HG03342 (cell line): ENCODE measurements at regions not wholly inside any gene's neighbourhood (a gene's known extent, or its start where the extent isn't known, plus 50 kb on each side); places are given as distances from the start of the nearest gene placed in this dataset.

ENCODE experiments used
- ATAC-seq: cut with Tn5 transposase; IDR thresholded peaks from one replicate; pipeline ENCODE4 v1.9.1; 2021; ENCODE audit warnings: mild to moderate bottlenecking, moderate library complexity; ENCODE audit not compliant: unreplicated experiment

DNA sequence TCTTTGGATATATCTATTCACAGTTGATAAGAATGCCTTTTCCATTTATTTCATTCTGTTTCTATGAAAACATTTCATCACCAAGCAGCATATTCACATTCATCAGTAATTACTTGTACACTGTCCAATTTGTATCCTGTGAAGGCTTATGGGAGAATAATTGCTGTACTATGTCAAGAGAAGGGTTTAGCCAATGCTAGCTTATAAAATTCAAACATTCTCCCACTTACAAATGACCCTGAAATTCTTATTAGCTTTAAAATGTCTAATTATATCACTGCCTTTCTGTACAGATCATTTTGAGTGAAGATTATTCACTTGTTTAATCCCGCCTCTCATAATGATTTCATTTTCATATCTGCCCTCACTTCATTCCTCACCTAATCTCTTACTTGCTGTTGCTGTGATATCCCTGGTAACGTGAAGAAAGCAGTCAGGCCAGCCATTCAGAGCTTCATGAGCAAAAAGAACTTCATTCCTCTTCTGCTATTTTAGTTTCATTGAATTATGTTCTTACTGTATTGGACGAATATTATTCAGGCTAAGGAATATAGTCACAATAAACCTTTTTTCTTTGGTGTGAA, 778.7 kb downstream of the OLFM4 start:
- ATAC-seq, result no peak

DNA sequence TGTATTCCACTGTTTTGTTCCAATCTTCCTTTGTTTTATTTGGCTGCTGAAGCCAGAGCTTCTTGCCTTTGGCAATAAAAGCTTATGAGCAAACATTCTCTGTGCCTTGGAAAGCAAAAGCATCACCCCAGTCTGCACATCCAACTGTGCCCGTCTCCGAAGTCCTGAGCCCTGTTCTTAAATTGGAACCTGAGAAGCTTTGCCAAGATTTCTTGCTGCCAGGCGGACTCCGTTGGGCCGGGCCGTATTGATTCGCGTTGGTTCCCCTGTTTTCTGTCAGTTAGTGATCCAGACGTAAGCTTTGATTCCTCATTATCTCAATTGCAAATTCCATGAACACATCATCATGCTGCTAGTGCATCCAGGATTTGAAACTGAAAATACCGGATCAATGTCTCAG, 793.0 kb downstream of the OLFM4 start:
- no peak for ATAC-seq

DNA sequence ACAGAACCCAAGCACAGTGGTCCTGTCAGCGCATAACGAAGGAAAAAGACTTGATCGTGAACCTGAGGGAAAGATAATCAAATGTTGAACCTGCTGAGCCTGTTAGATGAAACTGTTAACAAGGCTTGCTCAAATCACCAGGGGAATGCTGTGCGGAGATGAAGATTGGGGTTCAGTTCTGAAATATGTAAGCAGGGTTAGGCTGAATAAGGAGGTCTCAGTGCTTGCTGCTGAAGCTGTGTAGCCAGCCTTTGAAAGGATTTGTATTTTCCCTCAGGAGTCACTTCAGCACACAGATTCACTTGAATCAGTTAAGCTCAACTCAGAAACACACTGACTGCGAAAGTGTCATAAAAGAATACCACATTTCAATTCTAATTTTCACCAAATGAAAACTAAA, 793.5 kb downstream of the OLFM4 start:
- no peak for ATAC-seq

DNA sequence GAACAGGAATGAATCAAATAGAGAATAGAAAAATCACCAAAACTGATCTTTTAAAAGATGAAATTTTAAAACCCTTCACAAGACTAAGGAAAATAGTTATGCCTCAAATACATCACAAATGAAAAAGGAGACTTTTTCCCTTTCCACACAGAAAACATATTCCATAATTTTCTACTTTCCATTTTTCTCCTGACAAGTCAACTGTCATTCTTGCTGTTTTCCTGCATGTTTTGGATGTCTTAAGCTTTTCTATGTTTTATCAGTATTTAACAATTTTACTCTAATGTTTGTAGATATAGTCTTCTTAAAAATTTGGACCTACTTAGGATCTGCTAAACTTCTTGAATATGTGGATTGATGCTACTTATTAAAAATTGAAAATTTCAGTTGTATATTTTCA, 810.8 kb downstream of the OLFM4 start:
- ATAC-seq, result no peak

DNA sequence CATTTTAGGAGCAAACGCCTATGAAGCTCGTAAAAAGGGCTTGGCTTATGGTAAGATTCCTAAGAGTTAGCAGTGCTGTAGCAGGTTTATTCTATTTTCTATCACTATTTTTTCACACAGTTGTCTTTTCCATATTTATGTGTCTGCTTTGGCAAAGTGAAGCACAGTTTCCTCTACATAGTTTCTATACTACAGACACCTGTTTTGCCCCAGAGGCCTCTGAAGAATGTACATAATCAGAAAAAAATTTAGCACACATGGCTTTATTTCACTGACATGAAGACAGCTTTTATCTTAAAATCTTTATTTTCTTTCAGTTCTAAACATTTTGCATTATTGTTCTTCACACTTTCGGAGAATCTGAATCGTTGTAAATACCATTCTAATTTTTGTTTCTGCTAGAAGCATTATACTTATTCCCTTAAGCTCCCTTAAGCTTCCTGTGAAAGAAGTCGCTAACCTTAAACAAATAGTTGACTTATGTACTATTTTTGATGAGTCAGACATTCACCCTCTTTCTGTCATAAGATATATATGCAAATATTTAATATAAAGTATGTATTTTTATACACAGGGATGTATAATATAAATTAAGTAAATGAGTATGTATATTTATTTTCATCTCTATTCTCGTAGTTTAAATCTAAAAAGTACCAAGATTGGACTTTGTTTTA, 816.0 kb downstream of the OLFM4 start:
- no peak for ATAC-seq

DNA sequence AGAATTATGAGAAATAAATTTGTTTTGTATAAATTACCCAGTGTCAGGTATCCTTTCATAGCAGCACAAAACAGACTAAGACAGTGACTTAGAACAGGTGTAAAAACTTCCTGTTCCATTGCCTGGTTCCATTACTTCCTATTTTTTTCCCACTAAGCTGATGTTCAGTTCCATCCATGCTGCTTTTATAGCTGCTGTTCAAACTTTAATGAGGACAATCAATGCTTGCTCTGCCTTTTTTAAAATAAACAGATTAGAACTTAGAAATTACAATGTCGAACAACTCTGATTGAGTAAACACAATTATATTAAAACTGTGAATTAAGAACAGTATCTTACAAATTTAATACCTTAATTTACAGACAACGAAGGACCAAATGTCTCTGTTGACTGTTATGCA, 818.9 kb downstream of the OLFM4 start:
- ATAC-seq, result no peak

DNA sequence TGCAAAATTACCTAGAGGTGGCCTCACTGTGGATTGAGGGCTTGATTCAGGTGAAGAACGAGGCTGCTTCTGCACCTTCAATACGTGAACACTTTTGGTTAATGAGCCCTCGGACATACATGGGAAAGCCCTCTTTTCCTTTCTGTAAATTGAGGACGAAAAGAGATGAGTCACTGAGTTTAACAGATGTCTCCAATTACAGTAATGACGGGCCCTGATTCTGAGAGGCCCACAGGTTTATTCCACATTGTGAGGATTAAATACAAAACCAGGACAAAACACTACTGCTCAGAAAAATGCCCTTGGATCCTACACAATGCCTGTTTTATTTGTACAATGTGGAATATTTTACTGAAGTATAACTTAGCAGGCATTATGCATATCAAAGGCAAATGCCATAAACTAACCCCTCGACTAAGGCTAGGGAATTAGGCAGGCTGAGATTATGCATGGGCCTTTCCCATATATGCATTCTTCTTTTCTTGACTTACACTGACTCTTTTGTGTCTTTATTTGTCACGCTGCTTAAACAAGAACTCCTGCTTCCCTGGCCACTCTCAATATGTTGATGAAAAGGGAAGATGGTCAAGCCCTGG, 819.9 kb downstream of the OLFM4 start:
- no peak for ATAC-seq

DNA sequence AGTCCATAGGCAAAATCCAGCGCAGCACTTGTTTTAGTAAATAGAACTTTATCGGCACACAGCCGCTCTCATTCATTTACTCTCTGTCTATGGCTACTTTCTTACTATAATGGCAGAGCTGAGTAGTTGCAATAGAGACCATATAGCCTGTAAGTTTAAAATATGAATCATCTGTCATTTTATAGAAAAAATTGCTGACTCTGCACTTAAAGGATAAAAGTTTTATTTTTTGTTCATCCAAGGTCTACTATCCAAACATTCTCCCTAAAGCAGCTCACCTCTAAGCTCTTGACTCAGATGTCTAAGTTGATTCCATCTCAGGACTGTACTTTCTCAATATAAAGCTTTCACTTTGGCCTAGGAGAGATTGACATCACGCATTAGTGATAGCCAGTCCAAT, 825.7 kb downstream of the OLFM4 start:
- ATAC-seq, result no peak

DNA sequence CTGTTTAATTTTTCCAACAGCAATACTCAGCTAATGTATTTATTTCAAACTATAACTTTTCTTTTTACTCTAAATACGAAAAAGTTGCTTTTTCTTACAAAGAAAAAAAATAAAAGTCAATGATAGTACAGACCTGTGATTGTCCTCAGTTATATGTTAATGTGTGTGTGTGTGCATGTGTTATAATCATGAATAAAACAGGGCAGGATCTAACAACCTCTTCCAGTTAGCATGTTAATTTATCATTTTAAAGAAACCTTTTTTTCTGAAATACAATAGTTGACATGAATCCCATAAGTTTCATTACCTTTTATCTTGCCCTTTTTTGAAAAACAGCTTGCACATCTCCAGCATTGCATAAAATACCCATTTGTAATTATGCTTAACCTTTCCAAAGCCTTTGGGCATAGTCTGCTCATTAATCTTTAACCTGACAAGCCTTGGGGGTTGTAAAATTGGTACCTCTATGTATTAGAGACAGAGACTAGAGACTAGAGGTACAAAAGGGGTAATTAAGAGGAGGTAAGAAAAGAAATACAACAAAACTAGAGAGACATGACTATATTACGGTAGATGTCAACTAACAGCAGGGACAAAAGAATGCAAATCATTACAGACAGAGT, 828.1 kb downstream of the OLFM4 start:
- ATAC-seq, result no peak

DNA sequence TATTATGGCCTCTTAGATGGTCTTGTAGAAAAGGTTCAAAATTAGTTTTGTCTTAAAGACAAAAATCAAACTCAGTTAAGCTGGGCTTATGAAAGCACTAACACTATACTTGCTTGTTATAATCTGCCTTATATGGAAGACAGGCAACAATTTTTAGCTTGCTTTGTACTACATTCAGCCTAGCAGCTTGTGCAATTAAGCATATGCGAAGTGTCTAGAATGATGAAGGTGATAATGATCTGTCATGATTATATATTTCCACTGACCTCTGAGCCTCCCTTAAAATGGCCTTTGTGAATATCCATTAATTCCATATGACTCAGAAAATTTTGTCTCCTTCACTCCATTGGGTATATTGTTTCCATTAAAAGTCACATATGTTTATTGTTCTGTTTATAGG, 834.9 kb downstream of the OLFM4 start:
- no peak for ATAC-seq

DNA sequence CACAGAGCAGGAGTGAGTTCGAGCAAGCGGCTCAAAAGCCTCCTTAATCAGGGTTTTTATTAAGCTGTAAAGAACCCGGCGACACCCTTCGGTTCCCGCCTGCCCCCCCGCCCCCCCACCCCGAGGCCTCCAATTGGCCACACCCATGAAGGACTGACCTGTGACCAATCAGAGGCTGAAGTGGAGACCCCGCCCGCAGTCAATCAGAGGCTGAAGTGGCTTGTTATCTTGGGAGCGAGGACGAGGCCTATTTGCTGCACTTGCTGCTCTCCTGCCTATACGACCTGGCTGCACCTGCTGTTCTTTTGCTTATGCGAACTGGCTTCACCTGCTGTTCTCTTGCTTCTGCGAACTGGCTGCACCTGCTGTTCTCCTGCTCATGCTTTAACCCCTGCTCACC, 844.9 kb downstream of the OLFM4 start:
- no peak for ATAC-seq

DNA sequence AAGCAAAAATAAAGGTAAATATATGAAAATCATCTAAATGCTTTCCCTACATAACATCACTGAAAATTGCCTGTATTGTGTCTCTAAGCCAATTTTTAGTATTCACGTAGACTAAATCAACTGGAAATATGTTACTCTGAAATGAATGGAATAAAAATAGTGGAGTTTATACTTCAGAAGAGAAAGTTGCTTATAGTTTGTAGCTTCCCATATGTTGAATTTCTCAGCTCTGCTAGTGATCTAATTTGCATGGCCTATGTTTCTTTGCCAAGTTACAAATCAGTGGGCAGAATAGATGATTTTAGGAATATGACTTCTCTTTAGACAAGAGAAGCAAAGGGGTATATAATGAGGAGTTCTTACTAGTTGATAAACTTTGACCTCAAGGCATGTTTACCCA, 850.2 kb downstream of the OLFM4 start:
- ATAC-seq, result no peak

DNA sequence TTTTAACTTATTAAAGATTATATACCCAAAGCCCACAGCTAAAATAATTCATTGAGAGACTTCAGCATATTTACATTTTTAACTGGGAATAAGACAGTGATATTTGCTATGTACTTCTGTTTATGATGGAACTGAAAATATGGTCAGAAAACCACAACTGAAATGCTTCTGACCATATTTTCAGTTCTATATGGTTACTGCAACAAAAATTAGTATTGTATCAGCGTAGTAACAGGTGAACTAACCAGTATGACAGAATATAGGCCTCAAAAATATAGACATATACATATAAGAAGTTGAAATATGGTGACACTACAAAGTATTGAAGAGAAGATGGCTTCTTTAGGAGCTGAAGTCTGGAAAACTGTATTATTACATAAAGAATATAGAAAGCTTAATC, 857.4 kb downstream of the OLFM4 start:
- ATAC-seq, result peak; percentile 75

DNA sequence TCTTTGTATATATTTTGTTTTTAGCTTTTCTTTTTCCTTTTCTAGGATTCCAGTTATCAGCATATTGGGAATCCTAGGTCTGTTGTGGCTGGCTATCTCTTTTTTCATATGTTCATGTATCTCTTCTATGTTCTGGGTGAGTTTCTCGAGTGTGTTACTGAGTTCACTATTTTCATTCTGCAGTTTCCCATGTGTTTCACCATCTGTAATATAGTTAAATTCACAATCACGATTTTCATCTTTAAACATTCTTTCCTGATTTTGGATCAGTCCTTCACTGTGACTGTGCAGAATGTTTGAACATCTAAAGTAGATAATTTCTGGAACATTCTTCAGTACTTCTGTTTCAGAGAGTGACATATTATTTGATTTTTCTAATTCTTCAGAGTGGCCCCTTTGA, 862.1 kb downstream of the OLFM4 start:
- no peak for ATAC-seq

DNA sequence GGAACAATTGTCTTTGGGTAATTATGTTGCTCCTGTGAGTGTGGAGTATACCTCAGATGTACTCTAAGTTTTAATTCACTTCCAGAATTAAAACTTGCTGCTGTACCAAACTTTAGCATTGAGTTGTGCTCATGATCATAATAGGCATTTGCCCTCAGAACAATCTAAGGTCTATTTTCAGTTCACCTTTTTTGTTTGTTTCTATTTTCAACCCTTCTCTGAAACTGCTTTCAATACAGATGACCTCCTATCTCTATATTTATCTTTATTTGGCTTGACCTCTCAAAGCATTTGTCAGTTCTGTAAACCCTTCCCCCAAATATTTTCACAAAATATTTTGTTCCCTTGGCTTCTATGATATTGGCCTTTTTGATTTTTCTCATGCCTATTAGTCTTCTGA, 873.0 kb downstream of the OLFM4 start:
- ATAC-seq, result no peak

DNA sequence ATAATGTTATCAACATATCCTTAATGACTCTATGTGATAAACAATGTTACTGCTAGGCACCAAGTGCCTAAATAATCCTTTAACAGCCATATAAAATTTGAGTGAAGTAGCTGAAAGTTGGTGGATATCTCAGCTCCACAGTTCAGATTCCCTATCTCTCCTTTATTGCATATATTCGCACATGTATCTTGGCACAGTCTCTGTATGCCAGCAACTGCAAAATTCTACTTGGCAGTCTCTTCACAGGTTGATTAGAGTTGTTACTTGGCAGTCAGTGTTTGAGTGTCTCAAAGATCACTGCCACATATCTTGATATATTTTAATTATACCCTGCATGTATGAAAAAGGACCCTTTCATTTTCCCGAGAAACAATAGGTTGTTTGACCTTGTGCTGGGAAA, 879.3 kb downstream of the OLFM4 start:
- no peak for ATAC-seq

DNA sequence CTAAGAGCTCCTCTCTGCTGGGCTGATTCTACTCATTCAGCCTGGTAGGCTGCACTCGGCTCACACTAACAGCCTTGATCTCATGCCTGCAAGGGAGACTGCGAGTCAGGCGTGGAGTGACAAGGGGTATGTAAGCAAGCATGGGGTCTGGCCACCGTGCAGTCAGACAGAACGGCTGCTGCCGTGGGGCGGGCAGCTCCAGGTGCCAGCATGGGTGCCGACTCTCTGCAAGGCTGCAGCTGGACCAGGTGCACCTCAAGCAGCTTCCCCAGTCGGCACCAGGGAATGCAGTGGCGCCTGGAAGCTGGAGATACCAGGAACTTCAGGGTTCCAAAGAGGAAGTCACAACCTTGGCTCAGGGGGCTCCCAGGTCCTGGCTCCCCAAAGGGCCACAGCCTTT, 892.3 kb downstream of the OLFM4 start:
- no peak for ATAC-seq

DNA sequence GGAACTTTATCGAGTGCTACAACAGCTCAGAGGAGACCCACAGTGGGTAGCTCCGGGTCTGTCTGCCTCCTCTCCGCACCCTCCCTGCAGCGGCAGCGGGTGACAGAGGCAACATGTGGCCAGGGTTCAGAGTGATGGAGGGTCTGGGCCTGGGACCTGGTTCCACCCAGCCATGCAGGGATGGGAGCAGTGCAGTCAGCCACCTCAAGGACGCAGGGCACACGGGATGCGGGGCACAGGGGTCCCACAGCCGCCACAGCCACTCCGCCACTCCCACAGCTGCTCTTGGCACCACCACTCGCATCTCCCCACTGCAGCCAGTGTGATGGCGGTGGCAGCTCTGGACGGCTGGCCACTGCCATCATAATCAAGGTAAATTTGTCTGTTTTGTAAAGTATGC, 892.9 kb downstream of the OLFM4 start:
- no peak for ATAC-seq

DNA sequence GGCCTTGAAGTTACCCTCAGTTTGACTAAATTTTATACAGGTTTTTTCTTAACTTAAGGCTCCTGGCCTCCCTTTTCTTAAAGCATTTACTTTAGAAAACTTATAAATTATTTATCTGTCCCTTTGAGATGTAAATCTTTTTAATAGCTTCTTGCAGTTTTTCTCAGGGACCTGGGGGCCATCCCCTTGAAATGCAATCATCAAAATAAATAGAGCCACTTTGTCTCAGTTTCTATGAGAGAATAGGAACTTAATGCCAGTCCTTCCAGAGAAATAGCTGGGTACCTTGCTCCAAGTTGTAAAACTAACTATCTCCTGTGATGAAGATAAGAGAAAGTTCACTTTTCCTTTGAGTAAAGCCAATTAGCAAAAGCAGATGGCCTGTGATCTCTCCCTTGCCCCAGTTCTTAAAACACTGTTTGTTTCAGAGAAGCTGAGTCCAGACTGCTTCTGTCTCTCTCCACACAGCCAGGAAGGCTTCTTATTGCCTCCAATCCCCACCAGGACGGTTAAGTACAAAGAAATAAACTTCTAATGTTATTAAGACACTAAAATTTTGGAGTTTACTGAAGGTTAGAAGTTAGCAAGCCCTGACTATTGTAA, 913.1 kb downstream of the OLFM4 start:
- no peak for ATAC-seq

DNA sequence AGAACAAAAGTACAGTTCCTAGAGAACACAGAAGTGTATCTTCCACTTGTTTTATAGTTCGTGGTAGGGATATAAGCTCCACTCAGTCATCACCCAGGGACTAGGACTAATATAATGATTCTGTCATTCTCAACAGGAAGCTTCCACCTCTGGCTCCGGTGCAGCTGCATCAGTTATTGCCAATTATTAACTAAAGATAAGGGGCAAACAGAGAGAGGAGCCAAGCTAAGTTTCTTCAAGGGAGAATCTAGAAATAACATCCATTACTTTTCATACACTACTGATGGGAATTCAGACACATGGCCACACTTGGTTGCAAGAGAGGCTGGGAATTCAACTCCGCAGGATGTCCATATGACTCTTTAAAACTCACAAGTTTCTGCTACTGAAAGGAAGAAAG, 917.9 kb downstream of the OLFM4 start:
- no peak for ATAC-seq

DNA sequence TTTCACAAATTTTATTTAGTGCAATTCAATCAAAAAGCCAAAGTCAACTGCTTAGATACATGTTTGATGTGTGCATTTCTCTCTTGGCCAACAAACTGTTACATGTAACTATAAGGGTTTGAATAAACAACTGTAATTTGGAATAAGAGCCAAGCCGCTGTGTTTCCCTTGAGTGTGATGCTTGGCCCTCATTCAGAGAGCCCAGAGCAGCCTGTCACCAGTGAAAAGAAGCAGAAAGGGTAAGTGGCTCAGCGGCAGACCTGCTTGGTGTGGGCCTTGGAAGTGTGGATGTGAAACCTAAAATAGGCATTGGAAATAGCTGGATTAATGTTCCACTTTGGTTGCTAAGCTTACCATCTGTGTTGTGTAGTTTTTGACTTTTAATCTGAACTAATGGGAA, 924.6 kb downstream of the OLFM4 start:
- no peak for ATAC-seq
